AG04449 (cell line): ENCODE measurements at regions not wholly inside any gene's neighbourhood (a gene's known extent, or its start where the extent isn't known, plus 50 kb on each side); places are given as distances from the start of the nearest gene placed in this dataset.

ENCODE experiments used
- CTCF ChIA-PET: fragments of 350-600 bp; formaldehyde crosslinking; extraction: SDS; loops from one replicate; lab custom pipeline; 2021; ENCODE audit warnings: antibody characterized with exemption; lab: Yijun Ruan, JAX
- POLR2A ChIA-PET: fragments of 400-600, 350-600 bp; formaldehyde crosslinking; extraction: SDS; loops from one replicate; lab custom pipeline; 2020; ENCODE audit warnings: antibody characterized with exemption, inconsistent platforms; lab: Yijun Ruan, JAX
- DNase-seq: peaks from one replicate; pipeline ENCODE4 v3.0.0-alpha.2; 2010; ENCODE audit warnings: low read depth, low spot score
- H3K4me3 ChIP-seq: 2 replicates; pipeline ENCODE4 v1.5.1; 2011; ENCODE audit warnings: low read depth, mild to moderate bottlenecking, control low read depth, low read length
- TF ChIP-seq, protein P1 (sequence below): IDR thresholded peaks from one replicate; pipeline ENCODE4 v1.5.1; 2011; ENCODE audit warnings: mild to moderate bottlenecking, moderate library complexity, low read length, control low read depth, inconsistent platforms; ENCODE audit not compliant: insufficient read depth; ENCODE audit errors: missing control alignments

- ChIA-PET POLR2A (no interaction called here), CTCF (no interaction called here)
- no peak for DNase-seq
- H3K4me3 ChIP-seq: no peak overlapping the region
- TF ChIP-seq, protein P1, sequence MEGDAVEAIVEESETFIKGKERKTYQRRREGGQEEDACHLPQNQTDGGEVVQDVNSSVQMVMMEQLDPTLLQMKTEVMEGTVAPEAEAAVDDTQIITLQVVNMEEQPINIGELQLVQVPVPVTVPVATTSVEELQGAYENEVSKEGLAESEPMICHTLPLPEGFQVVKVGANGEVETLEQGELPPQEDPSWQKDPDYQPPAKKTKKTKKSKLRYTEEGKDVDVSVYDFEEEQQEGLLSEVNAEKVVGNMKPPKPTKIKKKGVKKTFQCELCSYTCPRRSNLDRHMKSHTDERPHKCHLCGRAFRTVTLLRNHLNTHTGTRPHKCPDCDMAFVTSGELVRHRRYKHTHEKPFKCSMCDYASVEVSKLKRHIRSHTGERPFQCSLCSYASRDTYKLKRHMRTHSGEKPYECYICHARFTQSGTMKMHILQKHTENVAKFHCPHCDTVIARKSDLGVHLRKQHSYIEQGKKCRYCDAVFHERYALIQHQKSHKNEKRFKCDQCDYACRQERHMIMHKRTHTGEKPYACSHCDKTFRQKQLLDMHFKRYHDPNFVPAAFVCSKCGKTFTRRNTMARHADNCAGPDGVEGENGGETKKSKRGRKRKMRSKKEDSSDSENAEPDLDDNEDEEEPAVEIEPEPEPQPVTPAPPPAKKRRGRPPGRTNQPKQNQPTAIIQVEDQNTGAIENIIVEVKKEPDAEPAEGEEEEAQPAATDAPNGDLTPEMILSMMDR: no peak
Measured at GRCh38 chr14:71694591-71695530, 237.4 kb upstream of the RGS6 start.

DNA sequence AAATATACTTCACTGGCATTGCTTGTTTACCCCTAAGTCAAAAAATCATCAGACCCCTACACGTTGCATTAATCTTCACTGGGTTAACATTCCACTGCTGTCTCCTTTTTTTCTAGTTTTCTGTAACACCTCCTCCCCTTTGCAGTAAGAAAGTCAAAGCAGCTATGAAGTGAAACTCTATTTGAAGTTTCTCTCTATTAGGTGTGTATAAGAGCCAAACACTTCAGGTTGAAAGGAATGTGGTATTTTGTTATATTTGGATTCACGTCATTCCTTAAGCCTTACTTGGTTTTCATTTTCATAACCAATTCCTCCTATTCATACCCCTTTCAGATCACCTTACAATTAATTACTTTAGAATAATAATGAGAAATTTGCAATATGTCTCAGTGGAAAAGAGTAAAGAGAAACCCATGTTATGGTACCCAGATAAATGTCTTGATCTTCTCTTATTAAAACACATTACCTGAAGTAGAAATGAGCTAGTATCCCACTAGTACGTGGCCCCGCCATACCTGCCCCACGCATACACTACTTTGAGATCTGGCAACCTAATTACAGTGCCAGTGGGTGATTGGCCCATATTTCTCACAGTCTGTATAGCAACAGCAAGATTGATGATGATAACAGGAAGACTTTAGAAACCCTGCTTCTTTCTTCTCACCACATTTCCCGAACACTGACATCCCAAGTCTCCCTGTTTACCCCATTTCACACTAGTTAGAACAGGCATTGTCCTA, 236.4 kb upstream of the RGS6 start:
- ChIA-PET CTCF (interaction anchor here (1.4 kb wide), 1 partner anchor 558 kb away, joined by 3 read pairs; no protein-coding TSS in a partner anchor), POLR2A (no interaction called here)
- TF ChIP-seq, protein P1: no peak
- no peak for DNase-seq
- no peak overlapping the region for H3K4me3 ChIP-seq

DNA sequence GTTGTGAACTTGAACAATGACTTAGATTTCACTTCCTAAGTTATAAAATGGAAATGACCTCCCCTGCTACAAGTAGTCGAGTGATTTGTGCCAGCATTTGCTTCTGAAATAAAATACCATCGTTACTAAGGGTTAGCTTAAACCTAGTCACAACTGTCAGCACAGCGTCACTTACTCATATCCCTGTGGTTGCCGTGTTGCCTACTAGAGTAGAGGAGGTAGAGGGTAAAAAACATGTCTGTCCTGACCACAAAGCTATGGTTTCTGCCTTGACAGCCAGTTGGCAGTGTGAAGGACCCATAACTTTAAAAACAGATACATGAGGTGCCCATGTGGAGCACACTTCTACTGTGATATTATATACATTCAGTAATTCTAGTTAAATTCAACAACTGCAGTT, 234.2 kb upstream of the RGS6 start:
- POLR2A ChIA-PET: interaction anchor here (1.2 kb wide), 1 partner anchor 377 kb away, joined by 3 read pairs; no protein-coding TSS in a partner anchor
- H3K4me3 ChIP-seq: no peak overlapping the region
- no peak for DNase-seq
- CTCF ChIA-PET: interaction anchor here (1.0 to 1.4 kb wide), 3 partner anchors 8 to 22 kb away, joined by 3 to 4 read pairs (median 3); no protein-coding TSS in a partner anchor
- TF ChIP-seq, protein P1: no peak

DNA sequence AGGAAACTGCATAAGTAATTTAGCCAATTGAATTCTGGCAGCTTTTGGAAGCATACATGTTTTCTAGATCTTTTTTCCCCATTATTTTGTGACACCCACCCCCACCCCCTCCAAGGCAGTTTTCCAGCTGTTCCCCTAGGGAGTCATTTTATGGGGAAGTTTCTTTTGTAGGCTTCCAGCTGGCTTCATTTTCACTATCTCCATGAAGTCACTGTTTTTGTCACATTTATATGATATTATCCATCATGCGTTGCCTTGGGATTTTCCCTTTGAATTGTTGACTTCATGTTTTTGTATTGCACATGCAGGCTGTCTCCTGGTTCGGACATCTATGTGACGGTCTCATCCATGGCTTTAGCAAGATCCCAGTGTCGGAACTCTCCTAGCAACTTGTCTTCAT, 233.6 kb upstream of the RGS6 start:
- DNase-seq: no peak
- no peak overlapping the region for H3K4me3 ChIP-seq
- ChIA-PET POLR2A (interaction anchor here (1.2 kb wide), 1 partner anchor 377 kb away, joined by 3 read pairs; no protein-coding TSS in a partner anchor), CTCF (interaction anchor here (1.0 to 1.4 kb wide), 3 partner anchors 9 to 21 kb away, joined by 3 to 4 read pairs (median 3); no protein-coding TSS in a partner anchor)
- TF ChIP-seq, protein P1: no peak

DNA sequence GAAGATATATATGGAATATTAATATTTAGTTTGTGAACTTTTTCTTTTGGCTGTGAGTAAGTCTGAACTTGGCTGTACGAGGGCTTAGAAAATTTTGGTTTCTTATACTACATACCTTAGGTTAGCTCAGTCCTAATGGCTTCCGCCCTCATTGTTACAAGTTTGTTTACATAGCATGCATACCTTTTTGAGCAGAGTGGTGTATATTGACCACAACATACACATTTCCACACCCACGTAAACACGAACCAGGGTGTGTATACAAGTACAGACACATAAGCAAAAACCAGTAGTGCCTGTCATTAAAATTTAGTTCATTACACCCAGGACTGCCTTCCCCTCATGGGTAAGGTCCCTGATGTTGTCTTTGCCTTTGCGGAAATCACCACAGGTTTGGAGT, 230.2 kb upstream of the RGS6 start:
- DNase-seq: no peak
- ChIA-PET POLR2A (no interaction called here), CTCF (no interaction called here)
- no peak overlapping the region for H3K4me3 ChIP-seq
- TF ChIP-seq, protein P1: no peak
